ENCODE measurements at regions not wholly inside any gene's neighbourhood (a gene's known extent, or its start where the extent isn't known, plus 50 kb on each side); places are given as distances from the start of the nearest gene placed in this dataset.
A peak's percentile ranks its signal among the peaks of the same experiment; 100 is the strongest.

DNA sequence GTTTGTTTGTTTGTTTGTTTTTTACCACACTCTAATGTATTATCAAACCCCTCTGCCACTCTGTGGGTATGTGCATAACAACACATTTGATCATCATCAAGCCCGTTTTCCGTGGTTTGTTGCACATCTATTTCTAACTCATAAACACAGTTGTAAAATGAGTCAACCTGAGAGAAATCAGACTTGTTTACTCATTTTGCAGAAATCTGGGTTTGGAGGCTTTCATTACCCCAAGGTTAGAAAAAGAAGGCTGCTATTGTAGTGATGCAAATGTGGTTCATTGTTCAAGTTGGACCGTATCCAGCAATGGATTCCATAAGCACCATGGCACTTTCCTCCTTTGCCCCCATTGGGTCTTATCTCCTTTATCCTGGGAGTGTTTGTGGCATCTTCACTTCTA lies 353.2 kb upstream of the SOX2 start:
- Histone ChIP-seq H3K9me3 (no peaks in the 10 kb centered on the region), H3K4me1 (peaks cover 0 to 14% (median 2%) of the 10 kb centered on the region in 12 donors), H3K4me3 (no peak overlapping the region), H3K36me3 (no peaks in the 10 kb centered on the region), H3K27me3 (no peaks in the 10 kb centered on the region), H3K27ac (no peak overlapping the region)
- intact Hi-C loops (cut with DNase I): no loop called here
- DNase-seq (no peak), ATAC-seq (no peak)
- 83 to 90% (median 87%) methylated on average over 3 of the region's 3 CpGs for WGBS, 4 donors
- no peak for TF ChIP-seq POLR2A (IDR thresholded peaks at IDR 0.05)
- TF ChIP-seq, protein P1, sequence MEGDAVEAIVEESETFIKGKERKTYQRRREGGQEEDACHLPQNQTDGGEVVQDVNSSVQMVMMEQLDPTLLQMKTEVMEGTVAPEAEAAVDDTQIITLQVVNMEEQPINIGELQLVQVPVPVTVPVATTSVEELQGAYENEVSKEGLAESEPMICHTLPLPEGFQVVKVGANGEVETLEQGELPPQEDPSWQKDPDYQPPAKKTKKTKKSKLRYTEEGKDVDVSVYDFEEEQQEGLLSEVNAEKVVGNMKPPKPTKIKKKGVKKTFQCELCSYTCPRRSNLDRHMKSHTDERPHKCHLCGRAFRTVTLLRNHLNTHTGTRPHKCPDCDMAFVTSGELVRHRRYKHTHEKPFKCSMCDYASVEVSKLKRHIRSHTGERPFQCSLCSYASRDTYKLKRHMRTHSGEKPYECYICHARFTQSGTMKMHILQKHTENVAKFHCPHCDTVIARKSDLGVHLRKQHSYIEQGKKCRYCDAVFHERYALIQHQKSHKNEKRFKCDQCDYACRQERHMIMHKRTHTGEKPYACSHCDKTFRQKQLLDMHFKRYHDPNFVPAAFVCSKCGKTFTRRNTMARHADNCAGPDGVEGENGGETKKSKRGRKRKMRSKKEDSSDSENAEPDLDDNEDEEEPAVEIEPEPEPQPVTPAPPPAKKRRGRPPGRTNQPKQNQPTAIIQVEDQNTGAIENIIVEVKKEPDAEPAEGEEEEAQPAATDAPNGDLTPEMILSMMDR (IDR thresholded peaks at IDR 0.05): no peak

DNA sequence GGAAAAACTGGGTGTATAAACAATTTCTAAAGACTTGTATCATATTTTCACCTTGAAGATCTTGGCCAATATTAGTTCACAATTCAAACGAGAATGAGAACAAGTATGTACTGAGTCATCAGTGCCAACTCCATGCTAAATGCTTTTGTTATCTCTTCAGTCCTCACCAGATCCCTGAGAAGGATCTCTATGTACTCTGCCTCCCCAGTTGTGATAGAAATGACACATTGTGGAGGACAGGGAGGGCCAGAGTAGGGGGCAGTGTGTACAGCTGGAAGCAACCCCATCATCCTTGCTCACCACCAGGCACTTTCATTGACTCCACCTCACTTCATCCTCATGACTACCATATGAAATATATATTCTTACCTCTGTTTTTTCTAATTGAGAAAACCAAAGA lies 353.7 kb upstream of the SOX2 start:
- Histone ChIP-seq H3K36me3 (no peaks in the 10 kb centered on the region), H3K27me3 (no peaks in the 10 kb centered on the region), H3K9me3 (no peaks in the 10 kb centered on the region), H3K4me3 (no peak overlapping the region), H3K27ac (no peak overlapping the region), H3K4me1 (peaks cover 0 to 13% (median 2%) of the 10 kb centered on the region in 12 donors)
- TF ChIP-seq, protein P1 (IDR thresholded peaks at IDR 0.05): no peak
- TF ChIP-seq POLR2A (IDR thresholded peaks at IDR 0.05): no peak
- 2 to 14% (median 10%) methylated on average over 1 of the region's 1 CpG for WGBS, 4 donors
- ATAC-seq (peak; percentile 77 to 93 (median 84)), DNase-seq (no peak)
- intact Hi-C loops (cut with DNase I): no loop called here

DNA sequence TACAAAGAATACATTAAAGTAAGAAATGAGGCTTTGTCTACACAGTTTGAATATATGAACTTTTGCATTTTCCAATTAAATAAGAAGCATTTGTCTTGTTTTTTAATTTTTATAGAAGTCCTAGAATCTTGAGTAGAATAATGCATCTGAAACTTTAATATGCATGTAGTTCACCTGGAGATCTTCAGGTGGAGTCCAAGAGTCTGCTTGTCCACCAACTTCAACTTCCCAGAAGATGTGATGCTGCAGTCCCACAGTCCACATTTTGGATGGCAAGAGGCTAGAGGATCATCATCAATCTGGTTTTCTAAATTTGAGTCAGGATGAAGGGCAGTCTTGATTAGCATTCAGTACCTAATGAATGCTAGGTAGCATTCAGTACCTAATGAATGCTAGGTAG lies 357.6 kb upstream of the SOX2 start:
- intact Hi-C loops (cut with DNase I): no loop called here
- DNase-seq: no peak
- Histone ChIP-seq H3K27ac (no peak overlapping the region), H3K36me3 (no peaks in the 10 kb centered on the region), H3K4me1 (peaks cover 0 to 6% (median 0%) of the 10 kb centered on the region in 12 donors), H3K4me3 (no peak overlapping the region), H3K27me3 (no peaks in the 10 kb centered on the region), H3K9me3 (no peaks in the 10 kb centered on the region)
- no peak for TF ChIP-seq POLR2A (IDR thresholded peaks at IDR 0.05)
- TF ChIP-seq, protein P1 (IDR thresholded peaks at IDR 0.05): no peak
- ATAC-seq: no peak

DNA sequence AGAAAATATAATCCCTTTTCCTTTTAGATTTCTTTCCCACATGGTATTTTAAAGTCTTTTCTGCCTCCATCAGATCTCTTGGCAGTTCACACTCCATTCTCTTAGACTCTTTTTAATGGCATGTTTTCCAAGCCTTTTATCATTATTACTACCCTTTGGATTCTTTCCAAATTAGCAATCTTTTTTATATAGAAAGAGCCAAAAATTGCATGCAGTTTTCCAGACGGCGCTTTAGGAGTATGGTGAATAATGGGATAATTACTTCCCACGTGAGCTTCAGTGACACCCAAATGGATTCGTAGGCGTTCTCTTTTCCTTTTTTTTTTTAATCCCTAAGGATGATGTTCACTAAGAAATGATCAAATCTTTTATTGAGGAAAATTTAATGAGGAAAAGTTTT lies 354.8 kb upstream of the DNAJC19 start:
- peaks cover 0 to 5% (median 0%) of the 10 kb centered on the region in 12 donors for H3K9me3 ChIP-seq
- DNase-seq (no peak), ATAC-seq (no peak)
- WGBS, 4 donors: 74 to 84% (median 77%) methylated on average over 5 of the region's 5 CpGs
- no peaks in the 10 kb centered on the region for H3K27me3 ChIP-seq
- no peaks in the 10 kb centered on the region for H3K36me3 ChIP-seq
- H3K4me1 ChIP-seq: peaks cover 0 to under 1% (median 0%) of the 10 kb centered on the region in 12 donors
- H3K27ac ChIP-seq: no peak overlapping the region
- TF ChIP-seq, protein P1 (IDR thresholded peaks at IDR 0.05): no peak
- TF ChIP-seq POLR2A (IDR thresholded peaks at IDR 0.05): no peak
- intact Hi-C loops (cut with DNase I): no loop called here
- no peak overlapping the region for H3K4me3 ChIP-seq

Data from heart left ventricle (tissue), 16 donors.